Endothelial cell of umbilical vein (primary cell): ENCODE measurements at regions not wholly inside any gene's neighbourhood (a gene's known extent, or its start where the extent isn't known, plus 50 kb on each side); places are given as distances from the start of the nearest gene placed in this dataset.

Source experiments
- BruUV-seq: library from RNA; stranded (reverse); fragments of 400-500 nt; replicated peaks from 2 replicates; lab custom pipeline; 2021; lab: Mats Ljungman, UMichigan
- CTCF ChIA-PET: fragments of 300-600, 350-600 bp; sonication (Branson Sonifier 250); formaldehyde crosslinking; loops from one replicate; lab custom pipeline; 2021; ENCODE audit warnings: antibody characterized with exemption, inconsistent platforms; lab: Charles Lee
- POLR2A ChIA-PET: fragments of 300-600, 350-600 bp; sonication (Branson Sonifier 250); formaldehyde crosslinking; loops from one replicate; lab custom pipeline; 2021; ENCODE audit warnings: antibody characterized with exemption, inconsistent platforms; lab: Charles Lee
- DNase-seq: peaks from one replicate; pipeline ENCODE4 v3.0.0-alpha.2; 2011; ENCODE audit warnings: low read depth, low spot score
- FAIRE-seq: peaks from 2 replicates; lab custom pipeline; 2011; peaks lifted over from hg19 to GRCh38; lab: Jason Lieb, UNC
- H2AFZ ChIP-seq: 2 replicates; pipeline ENCODE4 v1.6.0; 2012; ENCODE audit warnings: low read depth, low read length, control low read depth, inconsistent platforms
- H3K27ac ChIP-seq: 2 replicates; pipeline ENCODE4 v1.5.1; 2011; ENCODE audit warnings: low read depth, mild to moderate bottlenecking, control low read depth, low read length, moderate library complexity; ENCODE audit not compliant: insufficient read depth
- H3K27me3 ChIP-seq, 2 experiments: 2 replicates each; pipeline versions ENCODE4 v1.6.0 to v1.6.1; 2011; ENCODE audit warnings: low read length in 2 of 2, mixed read lengths in 1 of 2; ENCODE audit not compliant: control insufficient read depth in 2 of 2, insufficient read depth in 2 of 2
- H3K36me3 ChIP-seq, 2 experiments: 2 replicates in 1 of 2; 3 replicates in 1 of 2; pipeline ENCODE4 v1.5.1; 2011; ENCODE audit warnings: low read length in 2 of 2, mild to moderate bottlenecking in 1 of 2, moderate library complexity in 1 of 2; ENCODE audit not compliant: control insufficient read depth in 2 of 2, insufficient read depth in 2 of 2; ENCODE audit errors: extremely low read depth in 1 of 2
- H3K4me1 ChIP-seq: 3 replicates; pipeline ENCODE4 v1.5.1; 2011; ENCODE audit warnings: mild to moderate bottlenecking, low read length; ENCODE audit not compliant: control insufficient read depth, insufficient read depth; ENCODE audit errors: extremely low read depth
- H3K4me2 ChIP-seq: 2 replicates; pipeline ENCODE4 v1.6.1; 2011; ENCODE audit warnings: low read length, control low read depth, mixed read lengths; ENCODE audit not compliant: insufficient read depth
- H3K4me3 ChIP-seq, 3 experiments: fragments of 200-600 bp in 1 of 3; sonication (generic), shearing (Covaris generic) in 1 of 3; replicated peaks in 1 of 3; 2 replicates each; pipeline ENCODE4 v1.5.1; 2011 to 2016; ENCODE audit warnings: control low read depth in 3 of 3, low read length in 3 of 3, mild to moderate bottlenecking in 2 of 3, inconsistent platforms in 1 of 3, low read depth in 1 of 3, moderate library complexity in 1 of 3; ENCODE audit not compliant: insufficient read depth in 1 of 3
- H3K79me2 ChIP-seq: 2 replicates; pipeline ENCODE4 v1.6.0; 2012; ENCODE audit warnings: low read length, inconsistent platforms; ENCODE audit not compliant: control insufficient read depth, insufficient read depth
- H3K9ac ChIP-seq: replicated peaks from 2 replicates; pipeline ENCODE3; 2011; ENCODE audit warnings: low read length, control low read depth; ENCODE audit not compliant: insufficient read depth; ENCODE audit errors: extremely low read depth
- H3K9me1 ChIP-seq: replicated peaks from 3 replicates; pipeline ENCODE4 v1.6.0; 2011; ENCODE audit warnings: mild to moderate bottlenecking, low read length; ENCODE audit not compliant: control insufficient read depth, insufficient read depth; ENCODE audit errors: extremely low read depth
- H3K9me3 ChIP-seq: replicated peaks from 2 replicates; pipeline ENCODE4 v1.5.1; 2012; ENCODE audit warnings: low read length, inconsistent platforms; ENCODE audit not compliant: control insufficient read depth, insufficient read depth
- H4K20me1 ChIP-seq: replicated peaks from 2 replicates; pipeline ENCODE3; 2011; ENCODE audit warnings: mild to moderate bottlenecking, low read length; ENCODE audit not compliant: control insufficient read depth, insufficient read depth; ENCODE audit errors: extremely low read depth
- CTCF ChIP-seq, 2 donors: IDR thresholded peaks; 1 replicate in 1 of 2; 2 replicates in 1 of 2; pipeline ENCODE4 v1.5.1; 2011; ENCODE audit warnings: low read length in 2 of 2, mild to moderate bottlenecking in 2 of 2, moderate library complexity in 2 of 2, control low read depth in 1 of 2, inconsistent platforms in 1 of 2, low read depth in 1 of 2; ENCODE audit not compliant: insufficient read depth in 1 of 2; ENCODE audit errors: extremely low read depth in 1 of 2
- EZH2 ChIP-seq: IDR thresholded peaks from 2 replicates; pipeline ENCODE4 v1.6.1; 2012; ENCODE audit warnings: borderline replicate concordance, low read depth, mild to moderate bottlenecking, moderate library complexity, low read length, inconsistent platforms; ENCODE audit not compliant: severe bottlenecking
- FOS ChIP-seq: IDR thresholded peaks from 2 replicates; pipeline ENCODE4 v1.6.1; 2011; ENCODE audit warnings: mild to moderate bottlenecking, low read length, moderate library complexity, borderline replicate concordance; ENCODE audit not compliant: insufficient read depth
- GATA2 ChIP-seq: IDR thresholded peaks from 2 replicates; pipeline ENCODE4 v1.7.0; 2011; ENCODE audit warnings: low read depth, mild to moderate bottlenecking, moderate library complexity, mixed read lengths, low read length; ENCODE audit not compliant: insufficient read length, insufficient read depth
- JUN ChIP-seq: IDR thresholded peaks from 2 replicates; pipeline ENCODE4 v1.6.1; 2011; ENCODE audit warnings: borderline replicate concordance, low read depth; ENCODE audit not compliant: insufficient read length, insufficient read depth
- MAX ChIP-seq: IDR thresholded peaks from 2 replicates; pipeline ENCODE4 v1.6.1; 2011; ENCODE audit not compliant: insufficient read depth, insufficient read length
- MYC ChIP-seq: IDR thresholded peaks from one replicate; pipeline ENCODE4 v1.6.1; 2011; ENCODE audit warnings: mild to moderate bottlenecking, low read depth, low read length
- POLR2A ChIP-seq: IDR thresholded peaks from 2 replicates; pipeline ENCODE4 v1.6.1; 2012; ENCODE audit warnings: low read depth, mild to moderate bottlenecking, control low read depth, low read length
- POLR2AphosphoS5 ChIP-seq: IDR thresholded peaks from 2 replicates; pipeline ENCODE4 v1.6.1; 2012; ENCODE audit warnings: low read depth, mild to moderate bottlenecking, control low read depth, low read length, moderate library complexity; ENCODE audit not compliant: insufficient read depth
- dilution Hi-C: fragments of 300-500 bp; cut with MboI; formaldehyde crosslinking; loops from one replicate; pipeline ENCODE4 v1.15.0; 2019; ENCODE audit warnings: low sequenced_read_pairs; ENCODE audit not compliant: extremely low pct_ligation_motif_present
- intact Hi-C: fragments of 100-400 bp; cut with micrococcal nuclease; formaldehyde crosslinking; loops from one replicate; pipeline ENCODE4 v1.10.0; 2022

- H4K20me1 ChIP-seq, result no peaks in the 10 kb centered on the region
- no peaks in the 10 kb centered on the region for H3K4me1 ChIP-seq
- ChIA-PET CTCF (no interaction called here), POLR2A (no interaction called here)
- no peak overlapping the region for H3K9ac ChIP-seq
- no peak overlapping the region for H3K27ac ChIP-seq
- no peak for TF ChIP-seq GATA2
- FAIRE-seq (peak; percentile 53), DNase-seq (peak; percentile 34)
- no peak overlapping the region for H3K4me3 ChIP-seq
- no peaks in the 10 kb centered on the region for H3K27me3 ChIP-seq
- intact Hi-C loops, result no loop called here
- no peaks in the 10 kb centered on the region for H3K9me3 ChIP-seq
- no peaks in the 10 kb centered on the region for H3K36me3 ChIP-seq
- BruUV-seq, result no TSS peak
- H3K4me2 ChIP-seq, result no peak overlapping the region
- H2AFZ ChIP-seq, result no peak overlapping the region
- no peaks in the 10 kb centered on the region for H3K79me2 ChIP-seq
- H3K9me1 ChIP-seq, result no peaks in the 10 kb centered on the region
- dilution Hi-C loops, result no loop called here
Observed at GRCh38 chr18:67864677-67865340, 348.3 kb upstream of the DSEL start.

GRCh38 chr18:67862069-67862468 is 345.5 kb upstream of the DSEL start:
- H4K20me1 ChIP-seq, result no peaks in the 10 kb centered on the region
- BruUV-seq, result no TSS peak
- H3K4me3 ChIP-seq, result no peak overlapping the region
- dilution Hi-C loops, result no loop called here
- no peak overlapping the region for H2AFZ ChIP-seq
- TF ChIP-seq MAX, result no peak
- TF ChIP-seq GATA2, result no peak
- TF ChIP-seq POLR2A, result no peak
- TF ChIP-seq JUN, result no peak
- TF ChIP-seq MYC, result no peak
- TF ChIP-seq EZH2, result no peak
- TF ChIP-seq FOS, result no peak
- TF ChIP-seq POLR2AphosphoS5, result no peak
- no peak for TF ChIP-seq CTCF (IDR thresholded peaks at IDR 0.05; ENCODE audit: extremely low read depth in 1 of 2, insufficient read depth in 1 of 2, low read depth in 1 of 2, low read length in 2 of 2)
- intact Hi-C loops, result no loop called here
- H3K36me3 ChIP-seq, result no peaks in the 10 kb centered on the region
- H3K9me1 ChIP-seq, result no peaks in the 10 kb centered on the region
- no peaks in the 10 kb centered on the region for H3K4me1 ChIP-seq
- no peaks in the 10 kb centered on the region for H3K9me3 ChIP-seq
- H3K27me3 ChIP-seq, result no peaks in the 10 kb centered on the region
- DNase-seq (no peak), FAIRE-seq (no peak)
- H3K4me2 ChIP-seq, result no peak overlapping the region
- H3K27ac ChIP-seq, result no peak overlapping the region
- H3K9ac ChIP-seq, result no peak overlapping the region
- POLR2A ChIA-PET, result no interaction called here
- CTCF ChIA-PET, result no interaction called here
- H3K79me2 ChIP-seq, result no peaks in the 10 kb centered on the region
